ENCODE measurements at regions not wholly inside any gene's neighbourhood (a gene's known extent, or its start where the extent isn't known, plus 50 kb on each side); places are given as distances from the start of the nearest gene placed in this dataset.

DNA sequence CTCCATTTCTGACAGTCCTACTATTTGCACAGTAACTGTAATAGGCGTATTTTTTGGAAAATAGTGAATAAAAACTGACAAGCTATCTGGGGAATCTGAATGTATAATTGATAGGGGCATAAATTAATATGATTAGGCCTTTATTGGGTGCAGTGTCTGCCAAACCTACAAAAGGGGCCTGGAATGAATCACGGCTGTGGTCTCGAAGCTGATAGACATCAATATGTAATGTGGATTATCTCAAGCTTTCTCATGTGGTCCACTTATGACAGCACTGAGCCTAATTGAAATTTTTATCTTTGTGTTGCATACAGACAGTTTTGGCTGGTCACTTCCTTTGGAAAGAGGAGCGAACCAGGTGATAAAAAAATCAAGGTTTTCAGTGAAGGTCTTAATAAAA, 450.4 kb downstream of the GPATCH2 start:
- TF ChIP-seq, protein P1, sequence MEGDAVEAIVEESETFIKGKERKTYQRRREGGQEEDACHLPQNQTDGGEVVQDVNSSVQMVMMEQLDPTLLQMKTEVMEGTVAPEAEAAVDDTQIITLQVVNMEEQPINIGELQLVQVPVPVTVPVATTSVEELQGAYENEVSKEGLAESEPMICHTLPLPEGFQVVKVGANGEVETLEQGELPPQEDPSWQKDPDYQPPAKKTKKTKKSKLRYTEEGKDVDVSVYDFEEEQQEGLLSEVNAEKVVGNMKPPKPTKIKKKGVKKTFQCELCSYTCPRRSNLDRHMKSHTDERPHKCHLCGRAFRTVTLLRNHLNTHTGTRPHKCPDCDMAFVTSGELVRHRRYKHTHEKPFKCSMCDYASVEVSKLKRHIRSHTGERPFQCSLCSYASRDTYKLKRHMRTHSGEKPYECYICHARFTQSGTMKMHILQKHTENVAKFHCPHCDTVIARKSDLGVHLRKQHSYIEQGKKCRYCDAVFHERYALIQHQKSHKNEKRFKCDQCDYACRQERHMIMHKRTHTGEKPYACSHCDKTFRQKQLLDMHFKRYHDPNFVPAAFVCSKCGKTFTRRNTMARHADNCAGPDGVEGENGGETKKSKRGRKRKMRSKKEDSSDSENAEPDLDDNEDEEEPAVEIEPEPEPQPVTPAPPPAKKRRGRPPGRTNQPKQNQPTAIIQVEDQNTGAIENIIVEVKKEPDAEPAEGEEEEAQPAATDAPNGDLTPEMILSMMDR (conservative IDR thresholded peaks at IDR 0.05 in 1 of 2, IDR thresholded peaks at IDR 0.05 in 1 of 2; ENCODE audit: low read depth in 1 of 2, low read length in 2 of 2), result no peak
- TF ChIP-seq EZH2 (IDR thresholded peaks at IDR 0.05; ENCODE audit: low read length, missing control alignments), result no peak

All from fibroblast of lung (primary cell).